Kidney (tissue), 13 donors: ENCODE measurements at regions not wholly inside any gene's neighbourhood (a gene's known extent, or its start where the extent isn't known, plus 50 kb on each side); places are given as distances from the start of the nearest gene placed in this dataset.
"Not testable (repeated sequence)": the region's sequence is repeated elsewhere in the genome, so short reads cannot be mapped to it uniquely, and the experiment has no call there.

Experiments used
- DNase-seq, 5 donors: peaks; one replicate each; pipeline ENCODE4 v3.0.0-alpha.2; 2013 to 2020
- FAIRE-seq: peaks from 2 replicates; lab custom pipeline; 2012; peaks lifted over from hg19 to GRCh38; lab: Jason Lieb, UNC
- H3K27ac ChIP-seq, 2 donors: one replicate each; pipeline ENCODE4 v1.7.0; 2013; ENCODE audit warnings: low read depth in 2 of 2, low read length in 2 of 2, inconsistent platforms in 1 of 2
- H3K27me3 ChIP-seq: one replicate; pipeline ENCODE4 v1.7.1; 2013; ENCODE audit warnings: low read length, inconsistent platforms; ENCODE audit not compliant: control insufficient read depth, insufficient read depth
- H3K36me3 ChIP-seq, 3 donors: one replicate each; pipeline versions ENCODE4 v1.7.0 to v1.7.1; 2013; ENCODE audit warnings: low read length in 3 of 3, control low read depth in 1 of 3, inconsistent platforms in 1 of 3; ENCODE audit not compliant: insufficient read depth in 3 of 3, control insufficient read depth in 2 of 3
- H3K4me1 ChIP-seq, 3 donors: one replicate each; pipeline versions ENCODE4 v1.7.0 to v1.7.1; 2013; ENCODE audit warnings: low read length in 3 of 3, inconsistent platforms in 1 of 3, low read depth in 1 of 3; ENCODE audit not compliant: control insufficient read depth in 2 of 3, insufficient read depth in 2 of 3
- H3K4me3 ChIP-seq, 3 donors: one replicate each; pipeline versions ENCODE4 v1.7.0 to v1.8.1; 2013; ENCODE audit warnings: low read length in 3 of 3, control low read depth in 1 of 3, inconsistent platforms in 1 of 3
- H3K9ac ChIP-seq, 3 donors: one replicate each; pipeline versions ENCODE4 v1.7.0 to v1.7.1; 2013; ENCODE audit warnings: low read length in 3 of 3, control low read depth in 1 of 3, inconsistent platforms in 1 of 3
- H3K9me3 ChIP-seq, 3 donors: one replicate each; pipeline versions ENCODE4 v1.7.0 to v1.7.1; 2013; ENCODE audit warnings: low read length in 3 of 3, control low read depth in 1 of 3, inconsistent platforms in 1 of 3; ENCODE audit not compliant: control insufficient read depth in 2 of 3, insufficient read depth in 1 of 3
- CTCF ChIP-seq: IDR thresholded peaks from 3 replicates; pipeline ENCODE4 v1.5.1; 2012; ENCODE audit warnings: mild to moderate bottlenecking, moderate library complexity, borderline replicate concordance; ENCODE audit not compliant: insufficient read depth; ENCODE audit errors: extremely low read depth
- intact Hi-C: fragments of 100-400 bp; cut with DNase I; formaldehyde crosslinking; loops from one replicate; pipeline ENCODE4 v1.11.1; 2022
- donor health status: control.
- donor health status: control.
- donor health status: control.
- donor health status: control.
- donor health status: control.
- donor health status: DM: yes; HTN: yes; CAD: no.
- donor health status: Normal renal cell carcinoma (clear cell type).

- H3K9me3 ChIP-seq, H3K4me3 ChIP-seq, DNase-seq, H3K4me1 ChIP-seq, FAIRE-seq, H3K27me3 ChIP-seq, intact Hi-C loops, H3K36me3 ChIP-seq, H3K9ac ChIP-seq, H3K27ac ChIP-seq: not testable (repeated sequence)
These were observed 173.1 kb upstream of the CCZ1B start for GRCh38 chr7:6999067-6999666.

GRCh38 chr7:7002418-7003062, 176.5 kb upstream of the CCZ1B start:
- TF ChIP-seq CTCF: no peak
- no peak for FAIRE-seq

GRCh38 chr7:7005303-7005702, 177.0 kb upstream of the C1GALT1 start:
- no peaks in the 10 kb centered on the region for H3K36me3 ChIP-seq
- H3K27me3 ChIP-seq: no peaks in the 10 kb centered on the region
- no peak for DNase-seq
- no peak overlapping the region for H3K4me3 ChIP-seq
- no peaks in the 10 kb centered on the region for H3K9me3 ChIP-seq
- no peak for TF ChIP-seq CTCF
- intact Hi-C loops: no loop called here
- H3K9ac ChIP-seq: no peak overlapping the region
- H3K4me1 ChIP-seq: no peaks in the 10 kb centered on the region
- no peak for FAIRE-seq
- no peak overlapping the region for H3K27ac ChIP-seq

More at GRCh38 chr7:7002418-7003062, 176.5 kb upstream of the CCZ1B start:
- no peak for DNase-seq
- Histone ChIP-seq H3K9ac (no peak overlapping the region), H3K27ac (no peak overlapping the region), H3K4me1 (no peaks in the 10 kb centered on the region), H3K9me3 (peaks cover 0 to 7% (median 0%) of the 10 kb centered on the region in 3 donors), H3K4me3 (no peak overlapping the region), H3K27me3 (no peaks in the 10 kb centered on the region), H3K36me3 (no peaks in the 10 kb centered on the region)
- intact Hi-C loops: no loop called here

GRCh38 chr7:7005949-7006348, 176.4 kb upstream of the C1GALT1 start:
- H3K4me1 ChIP-seq, H3K4me3 ChIP-seq, intact Hi-C loops, H3K27ac ChIP-seq, FAIRE-seq, H3K27me3 ChIP-seq, DNase-seq, H3K9ac ChIP-seq, H3K9me3 ChIP-seq, H3K36me3 ChIP-seq: not testable (repeated sequence)

GRCh38 chr7:7011241-7011640, 171.1 kb upstream of the C1GALT1 start:
- intact Hi-C loops, H3K4me1 ChIP-seq, H3K27ac ChIP-seq, FAIRE-seq, H3K36me3 ChIP-seq, H3K9ac ChIP-seq, H3K4me3 ChIP-seq, H3K9me3 ChIP-seq, H3K27me3 ChIP-seq, DNase-seq: not testable (repeated sequence)

GRCh38 chr7:7011751-7012150, 170.6 kb upstream of the C1GALT1 start:
- FAIRE-seq, H3K4me3 ChIP-seq, H3K36me3 ChIP-seq, H3K9ac ChIP-seq, H3K27me3 ChIP-seq, intact Hi-C loops, DNase-seq, H3K27ac ChIP-seq, H3K4me1 ChIP-seq, H3K9me3 ChIP-seq: not testable (repeated sequence)
